GM12872 (cell line): ENCODE measurements at regions not wholly inside any gene's neighbourhood (a gene's known extent, or its start where the extent isn't known, plus 50 kb on each side); places are given as distances from the start of the nearest gene placed in this dataset.

Experiments used
- TF ChIP-seq, protein P1 (sequence below): IDR thresholded peaks from 3 replicates; pipeline ENCODE4 v1.5.1; 2011; ENCODE audit warnings: low read depth, mild to moderate bottlenecking, low read length, moderate library complexity; ENCODE audit not compliant: insufficient read depth

DNA sequence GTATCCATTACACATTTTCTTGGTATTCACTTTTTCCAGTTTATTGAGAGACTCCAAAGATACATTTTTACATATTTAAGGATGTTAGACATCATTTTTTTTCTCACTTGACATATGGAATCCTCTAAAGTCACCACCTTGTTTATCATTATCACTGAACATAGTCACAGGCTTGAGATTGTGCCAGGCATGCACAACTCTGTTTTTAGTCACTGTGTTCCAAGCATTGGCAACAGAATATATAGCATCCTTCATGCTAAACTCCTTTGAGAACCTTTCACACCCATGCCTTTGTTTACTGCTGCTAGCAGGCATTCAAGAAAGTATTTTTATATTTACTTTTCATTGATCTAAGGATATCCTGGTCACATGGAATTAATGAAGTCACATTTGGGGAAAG lies 668.6 kb upstream of the ARRDC3 start:
- TF ChIP-seq, protein P1, sequence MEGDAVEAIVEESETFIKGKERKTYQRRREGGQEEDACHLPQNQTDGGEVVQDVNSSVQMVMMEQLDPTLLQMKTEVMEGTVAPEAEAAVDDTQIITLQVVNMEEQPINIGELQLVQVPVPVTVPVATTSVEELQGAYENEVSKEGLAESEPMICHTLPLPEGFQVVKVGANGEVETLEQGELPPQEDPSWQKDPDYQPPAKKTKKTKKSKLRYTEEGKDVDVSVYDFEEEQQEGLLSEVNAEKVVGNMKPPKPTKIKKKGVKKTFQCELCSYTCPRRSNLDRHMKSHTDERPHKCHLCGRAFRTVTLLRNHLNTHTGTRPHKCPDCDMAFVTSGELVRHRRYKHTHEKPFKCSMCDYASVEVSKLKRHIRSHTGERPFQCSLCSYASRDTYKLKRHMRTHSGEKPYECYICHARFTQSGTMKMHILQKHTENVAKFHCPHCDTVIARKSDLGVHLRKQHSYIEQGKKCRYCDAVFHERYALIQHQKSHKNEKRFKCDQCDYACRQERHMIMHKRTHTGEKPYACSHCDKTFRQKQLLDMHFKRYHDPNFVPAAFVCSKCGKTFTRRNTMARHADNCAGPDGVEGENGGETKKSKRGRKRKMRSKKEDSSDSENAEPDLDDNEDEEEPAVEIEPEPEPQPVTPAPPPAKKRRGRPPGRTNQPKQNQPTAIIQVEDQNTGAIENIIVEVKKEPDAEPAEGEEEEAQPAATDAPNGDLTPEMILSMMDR, result no peak

DNA sequence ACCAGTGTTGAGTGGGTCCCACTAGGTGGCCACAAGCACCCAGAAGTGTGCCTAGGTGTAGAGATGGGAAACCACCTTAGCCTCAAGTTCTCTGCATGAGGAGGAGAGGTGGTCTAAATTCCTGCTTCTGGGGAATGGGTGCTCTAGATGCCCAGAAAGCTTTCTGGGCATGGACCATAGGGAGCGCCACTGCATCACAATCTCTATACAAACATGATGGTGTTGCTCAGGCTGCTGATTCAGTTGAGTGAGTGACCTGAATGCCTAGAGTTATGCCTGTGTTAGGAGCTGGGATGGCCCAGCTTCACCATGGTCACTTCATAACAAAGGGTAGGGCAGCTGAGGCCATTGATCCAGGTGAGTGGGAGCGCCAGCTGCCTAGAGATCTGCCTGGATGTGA lies 667.9 kb upstream of the ARRDC3 start:
- TF ChIP-seq, protein P1, result no peak

DNA sequence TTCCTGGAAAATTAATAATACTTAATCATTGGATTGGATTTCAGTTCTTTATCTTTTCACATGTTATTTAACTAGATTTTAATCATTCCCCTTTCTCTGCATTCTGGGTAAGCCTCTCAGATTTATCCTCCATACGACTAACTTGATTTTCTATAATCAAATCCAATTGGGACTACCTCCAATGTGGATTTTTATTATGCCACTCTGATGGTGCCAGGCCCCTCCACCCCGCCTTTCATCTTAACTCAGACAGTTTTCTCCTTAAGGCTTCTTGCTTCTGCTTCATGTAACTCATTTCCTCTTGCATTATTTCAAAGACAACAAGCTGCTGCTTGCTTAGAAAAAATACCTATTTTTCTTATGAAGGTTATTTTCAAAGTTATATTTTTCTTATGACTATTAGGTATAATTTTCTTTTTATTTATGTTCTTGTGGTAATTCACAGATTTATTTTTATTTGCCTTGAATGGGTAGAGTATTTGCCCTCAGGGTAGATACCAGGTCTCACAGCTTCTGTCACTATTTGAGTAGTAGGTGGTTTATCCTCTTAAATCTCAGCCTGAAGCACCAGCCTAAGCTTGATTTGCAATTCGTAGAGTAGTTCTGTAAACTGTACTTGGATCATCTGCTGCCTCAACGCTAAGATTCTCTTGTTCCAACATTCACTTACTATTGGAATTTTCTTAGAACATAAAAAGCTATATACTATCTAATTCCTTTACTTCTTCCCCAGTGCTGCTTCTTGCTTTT lies 659.0 kb upstream of the ARRDC3 start:
- TF ChIP-seq, protein P1, result no peak

DNA sequence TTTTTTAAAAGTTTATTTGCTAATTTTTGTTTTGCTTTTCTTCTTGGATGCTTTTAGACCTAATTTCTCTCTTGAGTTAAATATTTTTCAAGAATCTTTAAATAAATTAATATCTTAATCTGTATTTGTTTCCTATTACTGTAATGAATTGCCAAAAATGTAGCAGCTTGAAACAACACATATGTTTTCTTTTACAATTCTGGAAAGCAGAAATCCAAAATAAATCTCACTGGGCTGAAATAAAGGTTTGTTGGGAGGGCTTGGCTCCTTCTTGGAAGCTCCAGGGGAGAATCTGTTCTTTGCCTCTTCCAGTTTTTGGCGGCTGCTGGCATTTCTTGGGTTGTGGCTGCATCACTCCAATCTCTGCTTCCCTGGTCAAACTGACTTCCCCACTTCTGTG lies 658.1 kb upstream of the ARRDC3 start:
- TF ChIP-seq, protein P1, result no peak

DNA sequence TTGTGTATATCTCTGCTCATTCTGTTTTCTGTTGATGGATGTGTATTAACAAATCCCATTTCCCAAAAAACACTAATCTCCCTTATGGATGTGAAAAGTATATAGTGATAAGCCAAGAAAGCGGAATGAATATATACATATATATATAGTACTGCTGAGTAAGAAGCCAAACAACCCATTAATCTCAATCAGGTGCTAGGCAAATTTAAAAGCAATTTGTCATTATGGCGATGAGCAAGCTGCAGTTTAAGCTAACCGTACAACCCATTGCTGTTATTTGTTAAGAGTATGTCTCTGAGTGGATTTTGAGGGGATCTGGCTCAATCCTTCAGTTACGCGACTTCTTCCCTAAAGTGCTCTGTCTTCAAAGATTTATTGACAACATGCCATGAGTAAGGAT lies 640.4 kb upstream of the ARRDC3 start:
- TF ChIP-seq, protein P1, result no peak

DNA sequence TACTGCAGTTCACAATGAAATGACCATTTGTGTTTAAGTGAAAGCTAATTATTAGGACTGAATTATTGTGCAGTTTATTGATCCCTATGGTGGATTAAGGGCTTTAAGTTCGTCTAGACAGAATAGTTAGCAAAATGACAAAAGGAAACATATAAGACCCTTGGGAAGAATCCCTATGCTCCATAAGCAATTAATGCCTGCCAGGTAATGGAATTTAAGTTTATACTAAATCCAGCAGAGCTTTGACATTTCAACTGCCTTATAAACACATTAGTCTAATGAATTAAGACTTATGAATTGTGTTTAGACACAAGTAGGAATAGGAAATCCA lies 640.0 kb upstream of the ARRDC3 start:
- TF ChIP-seq, protein P1, result no peak

DNA sequence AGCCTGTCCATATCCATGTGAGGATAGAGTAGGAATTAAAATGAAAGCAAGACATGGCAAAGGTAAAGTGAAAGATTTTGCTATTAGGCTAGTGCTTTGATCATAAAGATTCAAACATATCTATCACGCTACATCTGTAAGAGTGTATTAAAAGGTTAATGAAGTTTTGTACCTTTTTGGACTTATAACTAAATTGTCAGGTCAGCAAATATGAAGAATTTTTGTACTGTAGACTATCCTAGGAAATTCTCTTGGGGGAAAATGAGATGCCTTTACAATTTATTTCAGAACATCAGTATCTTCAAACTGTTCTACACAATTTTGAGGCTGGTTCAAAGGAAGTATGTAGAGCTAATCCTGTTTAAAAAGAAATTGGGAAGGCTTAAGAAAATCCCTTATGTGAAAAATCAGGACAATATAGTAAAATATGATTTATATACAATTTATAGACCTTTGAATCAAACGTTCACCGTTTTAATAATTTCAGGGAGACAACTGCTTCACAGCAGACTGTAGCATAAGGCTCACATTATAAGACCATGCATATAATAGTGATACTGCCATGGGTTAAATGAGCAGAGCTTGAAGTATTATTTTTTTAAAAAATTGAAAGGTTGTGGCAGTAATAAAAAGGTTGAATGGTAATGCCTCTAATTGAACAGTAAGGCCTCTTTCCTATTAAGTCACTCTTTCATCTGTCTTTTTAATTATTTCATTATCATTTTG lies 639.5 kb upstream of the ARRDC3 start:
- TF ChIP-seq, protein P1, result no peak
